ENCODE measurements at regions not wholly inside any gene's neighbourhood (a gene's known extent, or its start where the extent isn't known, plus 50 kb on each side); places are given as distances from the start of the nearest gene placed in this dataset.

DNA sequence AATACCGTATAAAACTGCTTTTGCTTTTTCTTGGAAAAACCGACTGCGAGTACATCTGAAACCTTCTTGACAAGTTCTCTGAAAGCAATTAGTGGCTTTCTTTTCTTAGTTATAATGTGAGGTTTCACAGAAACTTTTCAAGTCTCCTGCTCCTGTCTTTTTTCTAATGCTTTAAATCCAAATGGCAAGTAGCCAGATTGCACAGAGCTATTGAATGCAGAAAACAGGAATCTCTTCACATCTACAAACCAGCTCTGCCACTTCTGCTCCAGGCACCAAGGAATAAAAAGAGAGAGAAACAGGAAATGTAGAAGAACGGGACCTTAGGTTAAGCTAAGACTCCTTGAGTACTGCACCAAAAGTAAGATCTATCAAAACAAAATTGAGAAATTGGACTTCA is 267.3 kb upstream of the TET2 start:
- Mint-ChIP-seq H3K4me1 (ENCODE audit: low read depth) (no peaks in the 10 kb centered on the region), H3K9me3 (no peaks in the 10 kb centered on the region), H3K36me3 (ENCODE audit: low read depth) (no peaks in the 10 kb centered on the region), H3K4me3 (no peak overlapping the region), H3K27ac (no peak overlapping the region), H3K27me3 (ENCODE audit: insufficient read depth) (no peaks in the 10 kb centered on the region)
- no peak for DNase-seq
- TF ChIP-seq, protein P1, sequence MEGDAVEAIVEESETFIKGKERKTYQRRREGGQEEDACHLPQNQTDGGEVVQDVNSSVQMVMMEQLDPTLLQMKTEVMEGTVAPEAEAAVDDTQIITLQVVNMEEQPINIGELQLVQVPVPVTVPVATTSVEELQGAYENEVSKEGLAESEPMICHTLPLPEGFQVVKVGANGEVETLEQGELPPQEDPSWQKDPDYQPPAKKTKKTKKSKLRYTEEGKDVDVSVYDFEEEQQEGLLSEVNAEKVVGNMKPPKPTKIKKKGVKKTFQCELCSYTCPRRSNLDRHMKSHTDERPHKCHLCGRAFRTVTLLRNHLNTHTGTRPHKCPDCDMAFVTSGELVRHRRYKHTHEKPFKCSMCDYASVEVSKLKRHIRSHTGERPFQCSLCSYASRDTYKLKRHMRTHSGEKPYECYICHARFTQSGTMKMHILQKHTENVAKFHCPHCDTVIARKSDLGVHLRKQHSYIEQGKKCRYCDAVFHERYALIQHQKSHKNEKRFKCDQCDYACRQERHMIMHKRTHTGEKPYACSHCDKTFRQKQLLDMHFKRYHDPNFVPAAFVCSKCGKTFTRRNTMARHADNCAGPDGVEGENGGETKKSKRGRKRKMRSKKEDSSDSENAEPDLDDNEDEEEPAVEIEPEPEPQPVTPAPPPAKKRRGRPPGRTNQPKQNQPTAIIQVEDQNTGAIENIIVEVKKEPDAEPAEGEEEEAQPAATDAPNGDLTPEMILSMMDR (IDR thresholded peaks at IDR 0.05): no peak

DNA sequence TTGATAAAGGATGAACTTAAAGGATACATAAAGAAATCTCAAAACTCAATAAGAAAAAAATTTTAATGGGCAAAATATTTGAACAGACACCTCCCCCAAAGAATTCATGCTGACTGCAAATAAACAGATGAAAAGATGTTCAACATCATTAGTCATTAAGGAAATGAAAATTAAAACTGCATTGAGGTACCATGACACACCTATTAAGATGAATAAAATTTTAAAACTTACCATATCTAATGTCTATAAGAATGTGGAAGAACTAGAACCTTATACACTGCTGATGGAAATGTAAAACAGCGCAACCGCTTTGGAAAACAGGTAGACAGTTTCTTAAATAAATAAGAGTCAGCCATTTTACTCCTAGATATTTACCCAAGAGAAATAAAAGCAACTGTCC is 266.8 kb upstream of the TET2 start:
- Mint-ChIP-seq H3K27ac (no peak overlapping the region), H3K36me3 (ENCODE audit: low read depth) (no peaks in the 10 kb centered on the region), H3K4me1 (ENCODE audit: low read depth) (no peaks in the 10 kb centered on the region), H3K27me3 (ENCODE audit: insufficient read depth) (no peaks in the 10 kb centered on the region), H3K9me3 (no peaks in the 10 kb centered on the region; the same call in 1 of the 2 replicates), H3K4me3 (no peak overlapping the region)
- TF ChIP-seq, protein P1 (IDR thresholded peaks at IDR 0.05): no peak
- DNase-seq: no peak

DNA sequence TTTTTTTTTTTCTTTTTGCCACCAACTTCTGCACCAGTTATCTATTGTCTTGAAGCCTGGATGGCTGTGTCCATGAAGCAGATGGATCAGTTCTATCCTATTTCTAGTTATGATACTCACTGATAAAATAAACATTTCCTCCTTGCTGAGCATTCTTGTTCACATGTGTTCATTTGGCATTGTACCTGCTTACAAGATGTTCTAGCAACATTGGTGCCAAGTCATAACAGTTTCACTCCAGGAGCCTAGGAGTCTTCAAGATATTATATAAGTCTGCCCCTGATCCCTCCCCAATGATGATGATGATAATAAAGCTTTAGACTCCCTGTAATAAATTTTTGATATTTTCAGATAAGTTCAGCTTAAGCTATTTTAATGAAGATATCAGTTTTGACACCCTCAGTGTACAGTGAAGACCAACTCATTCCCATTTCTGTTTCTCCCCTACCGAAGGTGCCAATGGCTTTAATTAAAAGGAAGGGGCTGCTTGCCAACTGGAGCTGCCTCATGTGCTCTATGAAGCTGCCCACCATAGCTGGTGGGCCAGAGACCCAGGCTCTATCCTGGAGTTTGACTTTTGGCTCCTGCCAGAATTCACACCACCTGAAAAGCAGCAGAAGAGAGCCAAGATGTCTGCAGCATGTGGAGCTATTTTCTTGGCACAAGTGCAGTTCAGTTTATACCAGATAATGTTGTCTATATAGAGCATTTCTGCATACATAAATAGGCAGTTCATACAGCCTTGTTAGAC is 265.4 kb upstream of the TET2 start:
- no peaks in the 10 kb centered on the region; the same call in 1 of the 2 replicates for H3K9me3 Mint-ChIP-seq
- no peaks in the 10 kb centered on the region for H3K36me3 Mint-ChIP-seq (ENCODE audit: low read depth)

DNA sequence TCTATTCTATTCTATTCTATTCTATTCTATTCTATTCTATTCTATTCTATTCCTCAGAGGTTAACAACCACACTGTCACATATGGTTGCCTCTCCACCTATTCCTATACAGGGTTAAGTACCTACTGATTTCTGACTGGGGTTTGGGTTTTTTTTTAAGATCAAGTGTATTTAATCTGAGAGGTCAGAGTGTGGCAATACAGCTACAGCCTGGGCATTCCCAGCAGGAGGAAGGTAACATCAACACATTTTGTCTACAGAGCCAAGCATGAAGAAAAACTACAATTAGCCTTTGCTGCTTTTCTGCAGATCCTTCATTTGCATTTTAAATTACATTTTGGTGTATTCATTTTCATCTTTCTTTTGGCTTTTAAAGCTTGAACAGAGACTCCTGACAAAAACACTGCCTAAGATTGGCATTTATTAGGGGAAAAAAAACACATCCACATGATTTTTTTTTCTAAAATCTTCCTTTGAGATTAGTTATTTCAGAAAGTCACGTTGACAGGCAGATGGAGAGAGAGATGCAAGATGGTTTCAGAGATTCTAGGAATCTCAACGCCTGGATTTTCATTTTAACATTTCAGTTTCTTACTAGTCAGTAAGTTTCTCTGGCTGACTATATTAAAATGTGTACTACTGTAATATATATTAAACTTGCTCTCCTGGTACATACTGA is 255.9 kb upstream of the TET2 start:
- no peak overlapping the region for H3K27ac Mint-ChIP-seq
- no peak overlapping the region for H3K4me3 Mint-ChIP-seq
- H3K9me3 Mint-ChIP-seq: peaks cover 8% of the 10 kb centered on the region
- TF ChIP-seq, protein P1 (IDR thresholded peaks at IDR 0.05): no peak
- H3K36me3 Mint-ChIP-seq (ENCODE audit: low read depth): no peaks in the 10 kb centered on the region
- H3K4me1 Mint-ChIP-seq (ENCODE audit: low read depth): no peaks in the 10 kb centered on the region
- no peaks in the 10 kb centered on the region for H3K27me3 Mint-ChIP-seq (ENCODE audit: insufficient read depth)
- no peak for DNase-seq

More for the DNA sequence above, 265.4 kb upstream of the TET2 start:
- Mint-ChIP-seq H3K4me1 (ENCODE audit: low read depth) (no peaks in the 10 kb centered on the region), H3K4me3 (no peak overlapping the region), H3K27ac (no peak overlapping the region), H3K27me3 (ENCODE audit: insufficient read depth) (no peaks in the 10 kb centered on the region)
- TF ChIP-seq, protein P1 (IDR thresholded peaks at IDR 0.05): no peak
- no peak for DNase-seq

DNA sequence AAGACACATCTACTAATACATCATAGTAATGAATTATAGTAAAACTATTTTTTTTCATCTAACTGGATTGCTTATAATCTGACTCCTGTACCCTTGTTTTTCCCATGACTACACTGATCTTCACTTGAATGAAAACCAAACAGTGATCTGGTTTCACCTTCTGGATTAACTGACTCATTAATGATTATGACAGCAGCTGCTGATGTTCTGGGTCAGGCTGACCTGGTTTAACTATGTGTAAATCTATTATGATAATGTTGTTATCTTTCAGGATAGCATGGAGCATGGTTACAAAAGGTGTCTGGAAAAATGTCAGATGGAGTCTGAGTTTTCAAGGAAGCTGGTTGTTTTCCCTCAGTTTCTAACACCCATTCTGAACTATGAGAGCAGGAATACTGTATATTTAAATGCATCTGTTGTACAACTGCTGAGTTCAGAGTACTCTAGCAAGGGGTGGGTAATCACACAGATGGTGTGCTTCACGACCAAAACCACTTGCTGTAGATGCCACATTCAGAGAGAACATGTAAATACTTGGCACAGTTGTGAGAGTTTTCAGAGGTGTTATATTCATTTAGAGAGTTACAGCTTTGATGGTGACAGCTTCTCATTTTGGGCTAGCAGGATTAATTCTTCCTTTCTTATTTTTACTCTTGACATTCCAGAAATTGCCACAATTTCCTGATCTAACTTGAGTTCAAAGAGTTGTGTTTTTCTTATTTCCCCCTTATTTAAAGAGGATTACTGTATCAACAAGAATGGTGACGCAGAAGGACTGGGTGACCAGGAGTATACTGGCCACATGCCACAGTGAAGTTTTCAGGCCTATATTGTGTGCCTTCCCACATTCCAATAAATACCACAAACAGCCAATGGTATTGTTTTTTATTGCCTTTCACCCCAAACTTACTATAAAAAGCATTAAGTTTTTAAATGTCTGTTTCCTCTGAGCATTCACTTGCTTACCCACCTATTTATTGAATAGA is 249.7 kb upstream of the TET2 start:
- no peak for DNase-seq
- no peaks in the 10 kb centered on the region for H3K27me3 Mint-ChIP-seq (ENCODE audit: insufficient read depth)
- peaks cover 5% of the 10 kb centered on the region for H3K9me3 Mint-ChIP-seq
- TF ChIP-seq, protein P1 (IDR thresholded peaks at IDR 0.05): no peak
- H3K4me3 Mint-ChIP-seq: no peak overlapping the region
- no peak overlapping the region for H3K27ac Mint-ChIP-seq
- no peaks in the 10 kb centered on the region for H3K4me1 Mint-ChIP-seq (ENCODE audit: low read depth)
- no peaks in the 10 kb centered on the region for H3K36me3 Mint-ChIP-seq (ENCODE audit: low read depth)
